Keratinocyte (primary cell): ENCODE measurements at regions not wholly inside any gene's neighbourhood (a gene's known extent, or its start where the extent isn't known, plus 50 kb on each side); places are given as distances from the start of the nearest gene placed in this dataset.

Source experiments
- DNase-seq: peaks from one replicate; pipeline ENCODE4 v3.0.0-alpha.2; 2011; ENCODE audit warnings: low read depth, missing footprints, low spot score
- FAIRE-seq: peaks from 2 replicates; lab custom pipeline; 2011; peaks lifted over from hg19 to GRCh38; lab: Jason Lieb, UNC
- H2AFZ ChIP-seq: 2 replicates; pipeline ENCODE4 v1.6.0; 2012; ENCODE audit warnings: low read length, control low read depth, inconsistent platforms; ENCODE audit not compliant: control insufficient read depth
- H3K27ac ChIP-seq: 2 replicates; pipeline ENCODE4 v1.5.1; 2011; ENCODE audit warnings: low read length; ENCODE audit not compliant: control insufficient read depth, insufficient read depth
- H3K27me3 ChIP-seq: 3 replicates; pipeline ENCODE4 v1.6.0; 2011; ENCODE audit warnings: low read length; ENCODE audit not compliant: control insufficient read depth, insufficient read depth; ENCODE audit errors: extremely low read depth
- H3K36me3 ChIP-seq, 2 experiments: 2 replicates in 1 of 2; 3 replicates in 1 of 2; pipeline ENCODE4 v1.5.1; 2011; ENCODE audit warnings: low read length in 2 of 2, mild to moderate bottlenecking in 1 of 2; ENCODE audit not compliant: control insufficient read depth in 2 of 2, insufficient read depth in 2 of 2; ENCODE audit errors: extremely low read depth in 1 of 2
- H3K4me1 ChIP-seq: 3 replicates; pipeline ENCODE4 v1.5.1; 2011; ENCODE audit warnings: low read length; ENCODE audit not compliant: control insufficient read depth, insufficient read depth; ENCODE audit errors: extremely low read depth
- H3K4me2 ChIP-seq: 3 replicates; pipeline ENCODE4 v1.6.0; 2011; ENCODE audit warnings: low read depth, low read length; ENCODE audit not compliant: control insufficient read depth, insufficient read depth; ENCODE audit errors: extremely low read depth
- H3K4me3 ChIP-seq, 3 experiments: fragments of 200-600 bp in 1 of 3; sonication (generic) in 1 of 3; 2 replicates in 2 of 3; 3 replicates in 1 of 3; pipeline ENCODE4 v1.5.1; 2011 to 2016; ENCODE audit warnings: low read length in 3 of 3, mild to moderate bottlenecking in 3 of 3, control low read depth in 2 of 3, inconsistent platforms in 1 of 3, low read depth in 1 of 3, mixed read lengths in 1 of 3, mixed run types in 1 of 3, moderate library complexity in 1 of 3; ENCODE audit not compliant: control insufficient read depth in 2 of 3, insufficient read depth in 2 of 3; ENCODE audit errors: extremely low read depth in 1 of 3
- H3K79me2 ChIP-seq: 2 replicates; pipeline ENCODE4 v1.6.0; 2012; ENCODE audit warnings: low read length; ENCODE audit not compliant: control insufficient read depth, insufficient read depth
- H3K9ac ChIP-seq: 3 replicates; pipeline ENCODE4 v1.6.0; 2011; ENCODE audit warnings: low read length; ENCODE audit not compliant: control insufficient read depth, insufficient read depth; ENCODE audit errors: extremely low read depth
- H3K9me1 ChIP-seq: 3 replicates; pipeline ENCODE4 v1.6.0; 2011; ENCODE audit warnings: low read length; ENCODE audit not compliant: control insufficient read depth, insufficient read depth; ENCODE audit errors: extremely low read depth
- H3K9me3 ChIP-seq: 2 replicates; pipeline ENCODE4 v1.5.1; 2012; ENCODE audit warnings: low read depth, low read length; ENCODE audit not compliant: control insufficient read depth
- H4K20me1 ChIP-seq: 3 replicates; pipeline ENCODE4 v1.6.0; 2011; ENCODE audit warnings: low read length; ENCODE audit not compliant: control insufficient read depth, insufficient read depth; ENCODE audit errors: extremely low read depth
- EZH2 ChIP-seq: IDR thresholded peaks from one replicate; pipeline ENCODE4 v1.6.1; 2012; ENCODE audit warnings: inconsistent platforms, mild to moderate bottlenecking, low read length, moderate library complexity
- dilution Hi-C: fragments of 300-500 bp; cut with MboI; formaldehyde crosslinking; loops from one replicate; pipeline ENCODE4 v1.7.0; 2020; ENCODE audit warnings: low sequenced_read_pairs; ENCODE audit not compliant: extremely low pct_ligation_motif_present
- TF ChIP-seq, protein P1 (sequence below), 3 experiments: IDR thresholded peaks in 1 of 3; conservative IDR thresholded peaks in 1 of 3; optimal IDR thresholded peaks in 1 of 3; 2 replicates in 2 of 3; 3 replicates in 1 of 3; pipeline versions ENCODE3 to v1.5.1; 2011; ENCODE audit warnings: low read length in 3 of 3, mild to moderate bottlenecking in 3 of 3, moderate library complexity in 2 of 3, control low read depth in 1 of 3, inconsistent platforms in 1 of 3; ENCODE audit not compliant: insufficient read depth in 2 of 3; ENCODE audit errors: extremely low read depth in 1 of 3

DNA sequence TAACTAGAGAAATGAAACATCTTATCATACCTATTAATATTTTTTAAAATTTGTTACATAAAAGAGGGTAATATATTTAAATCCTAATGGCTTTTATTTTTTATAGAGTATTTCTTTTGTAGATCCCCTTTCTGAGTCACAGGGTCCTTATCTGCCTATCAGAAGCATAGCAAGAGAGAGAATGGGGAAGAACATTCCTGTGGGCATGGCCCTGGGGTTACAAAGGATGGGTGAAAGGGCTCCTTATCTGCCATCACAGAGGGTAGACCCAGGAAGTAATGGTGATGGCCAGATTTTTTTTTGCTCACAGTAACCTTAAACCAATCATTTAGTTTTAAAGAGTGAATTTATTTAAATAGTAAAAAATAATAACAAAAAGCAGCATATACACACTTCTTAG lies 582.1 kb upstream of the HTR1E start:
- H3K9ac ChIP-seq: no peak overlapping the region
- no peaks in the 10 kb centered on the region for H3K79me2 ChIP-seq
- H3K27ac ChIP-seq: no peak overlapping the region
- no peaks in the 10 kb centered on the region for H3K9me3 ChIP-seq
- H3K36me3 ChIP-seq: no peaks in the 10 kb centered on the region
- FAIRE-seq: no peak
- no peak overlapping the region for H2AFZ ChIP-seq
- H3K9me1 ChIP-seq: no peaks in the 10 kb centered on the region
- no peaks in the 10 kb centered on the region for H3K27me3 ChIP-seq
- no peak for DNase-seq
- dilution Hi-C loops: no loop called here
- no peaks in the 10 kb centered on the region for H3K4me1 ChIP-seq
- no peak overlapping the region for H3K4me2 ChIP-seq
- H4K20me1 ChIP-seq: no peaks in the 10 kb centered on the region
- TF ChIP-seq EZH2: no peak
- TF ChIP-seq, protein P1, sequence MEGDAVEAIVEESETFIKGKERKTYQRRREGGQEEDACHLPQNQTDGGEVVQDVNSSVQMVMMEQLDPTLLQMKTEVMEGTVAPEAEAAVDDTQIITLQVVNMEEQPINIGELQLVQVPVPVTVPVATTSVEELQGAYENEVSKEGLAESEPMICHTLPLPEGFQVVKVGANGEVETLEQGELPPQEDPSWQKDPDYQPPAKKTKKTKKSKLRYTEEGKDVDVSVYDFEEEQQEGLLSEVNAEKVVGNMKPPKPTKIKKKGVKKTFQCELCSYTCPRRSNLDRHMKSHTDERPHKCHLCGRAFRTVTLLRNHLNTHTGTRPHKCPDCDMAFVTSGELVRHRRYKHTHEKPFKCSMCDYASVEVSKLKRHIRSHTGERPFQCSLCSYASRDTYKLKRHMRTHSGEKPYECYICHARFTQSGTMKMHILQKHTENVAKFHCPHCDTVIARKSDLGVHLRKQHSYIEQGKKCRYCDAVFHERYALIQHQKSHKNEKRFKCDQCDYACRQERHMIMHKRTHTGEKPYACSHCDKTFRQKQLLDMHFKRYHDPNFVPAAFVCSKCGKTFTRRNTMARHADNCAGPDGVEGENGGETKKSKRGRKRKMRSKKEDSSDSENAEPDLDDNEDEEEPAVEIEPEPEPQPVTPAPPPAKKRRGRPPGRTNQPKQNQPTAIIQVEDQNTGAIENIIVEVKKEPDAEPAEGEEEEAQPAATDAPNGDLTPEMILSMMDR (optimal IDR thresholded peaks at IDR 0.05 in 1 of 3, IDR thresholded peaks at IDR 0.05 in 1 of 3, conservative IDR thresholded peaks at IDR 0.05 in 1 of 3; ENCODE audit: extremely low read depth in 1 of 3, insufficient read depth in 2 of 3, low read length in 3 of 3): no peak
- H3K4me3 ChIP-seq: no peak overlapping the region

GRCh38 chr6:86331919-86332318 lies 605.4 kb upstream of the HTR1E start:
- DNase-seq (no peak), FAIRE-seq (no peak)
- no peak overlapping the region for H3K4me3 ChIP-seq
- no peak overlapping the region for H3K9ac ChIP-seq
- no peaks in the 10 kb centered on the region for H3K4me1 ChIP-seq
- H3K27me3 ChIP-seq: no peaks in the 10 kb centered on the region
- TF ChIP-seq, protein P1 (optimal IDR thresholded peaks at IDR 0.05 in 1 of 3, IDR thresholded peaks at IDR 0.05 in 1 of 3, conservative IDR thresholded peaks at IDR 0.05 in 1 of 3; ENCODE audit: extremely low read depth in 1 of 3, insufficient read depth in 2 of 3, low read length in 3 of 3): no peak
- TF ChIP-seq EZH2: no peak
- H3K9me3 ChIP-seq: no peaks in the 10 kb centered on the region
- no peaks in the 10 kb centered on the region for H3K36me3 ChIP-seq
- no peaks in the 10 kb centered on the region for H3K79me2 ChIP-seq
- dilution Hi-C loops: no loop called here
- H3K4me2 ChIP-seq: no peak overlapping the region
- no peak overlapping the region for H2AFZ ChIP-seq
- no peaks in the 10 kb centered on the region for H3K9me1 ChIP-seq
- no peaks in the 10 kb centered on the region for H4K20me1 ChIP-seq
- no peak overlapping the region for H3K27ac ChIP-seq
